Glomerular visceral epithelial cell (primary cell): ENCODE measurements at regions not wholly inside any gene's neighbourhood (a gene's known extent, or its start where the extent isn't known, plus 50 kb on each side); places are given as distances from the start of the nearest gene placed in this dataset.

Experiments
- DNase-seq: peaks from one replicate; pipeline ENCODE4 v3.0.0-alpha.2; 2016; ENCODE audit errors: extremely low spot score

DNA sequence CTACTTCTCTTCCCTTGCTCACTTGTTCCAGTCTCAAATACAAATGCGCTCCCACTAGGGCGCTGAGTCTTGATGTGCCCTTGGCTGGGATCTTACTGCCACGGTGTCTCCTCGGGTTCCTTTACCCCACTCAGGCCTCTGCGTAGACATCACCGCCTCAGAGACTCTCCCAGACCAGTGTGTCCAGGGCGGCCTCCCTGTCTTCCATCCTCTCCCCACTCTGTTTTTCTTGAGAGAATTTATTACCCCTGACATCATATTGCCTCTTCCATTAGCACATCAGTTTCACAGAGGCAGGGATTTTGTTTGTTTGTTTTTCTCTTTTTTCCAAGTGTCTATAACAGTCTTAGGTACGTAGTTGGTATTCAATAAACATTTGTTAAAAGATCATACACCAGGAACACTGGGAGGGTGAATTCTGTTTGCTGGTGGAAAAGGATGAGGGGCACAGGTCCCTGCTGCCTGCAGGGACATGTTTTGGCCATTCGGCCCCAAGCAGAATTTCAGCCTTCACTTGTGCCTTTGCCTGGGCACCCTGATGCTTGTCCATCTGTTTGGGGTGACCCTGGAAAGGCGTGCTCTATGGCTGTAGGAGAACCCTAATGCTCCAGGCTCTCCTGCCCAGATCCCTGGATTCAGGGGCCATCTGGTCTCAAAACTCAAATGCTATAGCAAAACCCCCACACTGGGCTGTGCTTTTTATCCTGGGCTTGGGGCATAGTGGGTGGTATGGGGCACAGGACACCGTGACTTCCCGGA lies 55.0 kb downstream of the RPL37A start:
- no peak for DNase-seq

DNA sequence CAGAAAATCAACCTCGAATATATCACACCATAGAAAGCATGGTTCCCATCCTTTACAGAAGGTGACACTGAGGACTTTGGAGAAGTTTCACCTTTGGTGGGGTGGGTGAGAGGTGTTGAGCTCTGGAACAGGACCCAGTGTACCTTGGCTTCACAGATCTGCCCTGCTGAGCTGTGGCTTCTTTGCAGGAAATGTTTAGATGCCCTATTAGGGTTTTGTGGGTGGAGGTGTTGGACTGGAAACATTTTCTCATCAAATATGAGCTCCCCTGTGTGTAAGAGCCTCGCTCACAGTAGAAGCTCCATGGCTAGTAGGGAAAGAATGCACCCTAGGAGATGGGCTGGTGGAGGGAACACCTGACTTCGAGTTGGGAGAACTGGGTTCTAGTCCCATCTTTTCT lies 55.6 kb downstream of the RPL37A start:
- no peak for DNase-seq

DNA sequence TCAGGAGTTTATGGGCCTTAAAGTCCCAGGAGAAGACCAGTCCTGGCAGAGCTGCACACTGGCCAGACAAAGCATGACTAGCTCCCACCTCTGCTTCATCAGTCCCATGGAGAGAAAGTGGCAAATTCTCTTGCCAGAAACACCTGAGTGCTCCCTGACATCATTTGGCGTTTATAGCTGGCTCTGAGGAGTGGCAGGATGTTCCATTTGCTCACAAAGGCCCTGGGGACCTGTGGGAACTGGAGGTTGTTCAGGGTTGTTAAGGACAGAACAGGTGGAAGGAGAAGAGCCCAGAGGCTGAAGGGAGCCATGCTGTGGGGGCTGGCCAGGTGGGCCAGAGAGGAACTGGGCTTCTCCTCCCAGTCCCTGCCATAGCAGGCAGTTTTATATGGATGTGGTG lies 56.1 kb downstream of the RPL37A start:
- DNase-seq, result no peak

DNA sequence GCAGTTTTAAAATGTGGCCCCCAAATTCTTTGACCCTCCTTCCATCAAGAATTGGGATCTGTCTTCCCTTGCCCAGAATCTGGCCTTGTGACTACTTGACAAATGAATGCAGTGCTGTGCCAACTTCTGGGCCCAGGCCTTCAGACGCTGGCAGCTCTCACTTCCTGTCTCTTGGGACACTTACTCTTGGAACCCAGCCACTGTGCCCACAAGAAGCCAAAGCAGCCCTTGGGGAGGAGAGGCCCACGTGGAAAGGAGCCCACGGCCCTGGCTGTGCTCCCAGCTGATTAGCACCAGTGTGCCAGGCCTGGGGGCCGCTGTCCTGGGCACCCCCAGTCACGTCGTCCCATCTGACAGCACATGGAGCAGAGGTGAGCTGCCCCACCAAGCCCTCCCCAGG lies 56.6 kb downstream of the RPL37A start:
- peak; percentile 72 for DNase-seq

DNA sequence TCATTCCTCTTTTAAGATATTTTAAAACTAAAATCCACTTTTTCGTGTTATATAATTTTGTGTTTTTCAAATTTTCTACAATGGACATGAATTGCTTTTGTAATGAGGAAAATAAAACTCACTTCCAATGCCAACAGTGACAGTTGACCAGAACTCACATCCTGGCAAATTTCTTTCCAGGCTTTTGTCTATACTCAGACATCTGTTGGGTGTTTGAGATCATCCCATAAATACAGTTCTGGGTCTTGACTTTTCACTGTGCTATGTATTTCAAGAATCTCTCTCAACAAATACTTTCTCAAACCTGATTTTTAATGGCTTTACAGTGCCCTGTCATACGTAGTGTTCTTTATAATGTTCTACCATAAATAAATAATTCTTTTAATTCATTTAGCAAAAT lies 57.6 kb downstream of the RPL37A start:
- DNase-seq, result no peak

DNA sequence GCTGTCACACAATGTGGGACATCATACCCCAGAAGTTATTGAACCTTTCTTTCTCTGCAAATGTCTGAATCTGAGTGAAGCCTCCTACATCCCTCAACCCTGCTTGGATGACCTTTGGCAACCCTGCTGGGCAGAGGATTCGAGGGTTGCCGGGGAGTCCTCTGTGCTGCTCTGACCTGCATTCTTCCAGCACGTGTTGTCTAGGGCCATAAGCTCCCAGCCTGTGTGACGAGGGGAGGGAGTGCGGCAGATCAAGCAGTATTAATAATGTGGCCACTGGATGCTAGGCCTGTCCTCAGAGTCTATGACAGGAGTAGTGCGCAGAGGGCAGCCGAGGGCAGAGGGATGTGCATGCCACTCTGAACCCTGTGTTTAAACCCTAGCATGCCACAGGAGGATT lies 58.8 kb downstream of the RPL37A start:
- no peak for DNase-seq

DNA sequence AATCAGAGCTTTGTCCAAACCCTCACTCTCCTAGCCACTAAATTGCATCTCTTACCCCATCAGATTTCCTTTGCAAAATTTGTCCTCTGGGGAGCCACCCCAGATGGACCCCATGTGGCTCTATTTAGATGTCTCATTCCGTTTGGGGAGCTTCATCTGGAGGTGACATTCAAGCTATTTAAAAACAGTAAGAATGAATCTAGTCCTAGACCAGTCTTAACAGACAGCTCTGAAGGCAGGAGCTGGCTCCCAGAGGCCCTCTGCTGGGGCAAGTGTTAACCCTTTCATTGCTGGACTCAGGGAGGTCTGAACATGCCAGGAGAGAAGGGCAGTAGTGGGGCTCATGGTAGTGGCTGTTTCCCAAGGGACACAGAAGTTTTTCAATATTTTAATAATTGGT lies 59.2 kb downstream of the RPL37A start:
- DNase-seq, result no peak

DNA sequence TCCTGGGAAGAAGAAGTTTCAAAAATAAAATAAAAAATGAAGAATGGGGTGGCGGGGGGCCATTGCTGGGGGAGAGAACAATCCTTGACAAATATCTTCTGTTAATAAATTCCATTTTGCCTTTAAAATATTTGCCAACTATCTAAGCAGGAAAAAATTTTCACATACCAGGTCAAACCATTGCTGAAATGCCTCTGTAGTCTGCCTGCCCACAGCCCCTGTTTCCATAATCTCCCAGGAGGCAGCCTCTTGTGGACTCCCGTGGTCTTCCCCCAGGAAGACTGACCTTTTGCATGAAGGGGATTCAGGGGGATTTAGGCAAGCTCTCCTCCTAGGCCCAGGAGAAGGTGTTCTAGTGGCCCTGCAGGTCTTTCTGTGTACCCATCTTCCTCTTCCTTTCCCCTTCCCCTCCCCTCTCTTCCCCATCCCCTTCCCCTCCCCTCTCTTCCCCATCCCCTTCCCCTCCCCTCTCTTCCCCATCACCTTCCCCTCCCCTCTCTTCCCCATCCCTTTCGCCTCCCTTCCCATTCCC lies 61.0 kb downstream of the RPL37A start:
- no peak for DNase-seq

DNA sequence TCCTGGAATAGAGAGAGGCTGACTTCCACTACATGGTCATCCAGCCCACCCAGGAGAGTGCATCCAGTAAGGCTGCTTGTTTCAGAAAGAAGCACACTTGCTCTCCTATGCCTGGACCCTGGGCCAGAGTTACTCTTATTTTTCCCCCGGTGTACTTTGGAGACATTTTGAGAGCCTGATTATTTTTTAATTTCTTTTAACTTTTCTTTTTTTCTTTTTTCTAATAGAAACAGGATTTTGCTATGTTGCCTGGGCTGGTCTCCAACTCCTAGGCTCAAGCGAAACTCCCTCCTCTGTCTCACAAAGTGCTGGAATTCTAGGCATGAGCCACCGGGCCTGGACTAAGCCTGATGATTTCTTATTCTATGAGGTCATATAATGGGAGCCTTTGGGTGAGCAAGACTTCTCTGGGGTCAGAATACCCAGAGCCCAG lies 62.2 kb downstream of the RPL37A start:
- DNase-seq, result no peak

DNA sequence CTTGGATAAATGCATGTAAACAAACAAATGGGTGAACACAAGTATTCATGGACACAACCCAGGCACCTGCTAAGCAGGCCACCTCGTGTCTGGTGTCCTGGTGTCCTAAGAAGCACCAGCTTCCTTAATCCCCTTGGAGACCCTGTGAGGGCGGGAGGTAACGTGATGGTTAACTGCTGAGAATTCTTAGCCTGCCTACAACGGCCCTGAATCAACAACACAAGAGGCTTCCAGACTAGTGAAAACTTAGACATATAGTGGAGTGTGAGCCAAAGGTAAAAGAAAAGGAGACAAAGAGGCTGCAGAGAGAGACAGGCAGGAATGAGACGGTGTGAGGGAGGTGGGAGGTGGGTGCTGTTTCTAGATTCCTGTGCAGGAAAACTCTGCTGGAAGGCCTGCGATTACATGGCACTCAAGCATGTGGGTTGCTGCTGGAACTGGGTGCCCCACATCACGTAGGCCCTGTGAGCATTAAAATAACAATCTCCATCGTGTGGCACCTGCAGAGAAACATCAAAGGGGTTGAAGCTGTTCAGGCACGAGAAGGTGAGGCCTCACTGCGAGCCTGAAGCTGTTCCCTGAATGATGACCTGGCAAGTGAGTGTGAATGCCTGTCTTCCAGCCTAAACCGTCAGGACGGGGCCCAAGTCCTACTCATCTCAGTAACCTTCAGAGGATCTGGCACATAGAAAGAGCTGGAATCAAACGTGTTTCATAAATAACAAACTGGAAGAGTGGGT lies 64.2 kb downstream of the RPL37A start:
- DNase-seq, result no peak

DNA sequence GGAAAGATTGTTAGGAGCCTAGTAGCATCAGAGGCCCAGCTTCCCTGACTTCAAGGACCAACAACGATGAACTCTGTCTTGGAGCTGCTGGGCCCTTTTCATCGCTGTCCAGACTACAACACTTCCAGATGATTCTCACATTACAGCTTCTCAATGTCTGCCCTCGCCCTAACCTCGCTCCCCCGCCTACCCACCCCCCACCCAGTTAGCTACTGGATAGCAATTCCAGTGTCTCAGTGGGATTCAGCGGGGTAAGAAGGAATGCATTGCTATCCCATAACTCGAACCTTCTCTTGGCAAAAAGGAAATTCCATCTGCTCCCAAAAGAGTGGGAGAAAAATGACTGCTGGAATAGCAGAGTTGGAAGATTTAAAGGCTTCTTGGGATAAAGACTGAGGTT lies 65.0 kb downstream of the RPL37A start:
- DNase-seq, result no peak

DNA sequence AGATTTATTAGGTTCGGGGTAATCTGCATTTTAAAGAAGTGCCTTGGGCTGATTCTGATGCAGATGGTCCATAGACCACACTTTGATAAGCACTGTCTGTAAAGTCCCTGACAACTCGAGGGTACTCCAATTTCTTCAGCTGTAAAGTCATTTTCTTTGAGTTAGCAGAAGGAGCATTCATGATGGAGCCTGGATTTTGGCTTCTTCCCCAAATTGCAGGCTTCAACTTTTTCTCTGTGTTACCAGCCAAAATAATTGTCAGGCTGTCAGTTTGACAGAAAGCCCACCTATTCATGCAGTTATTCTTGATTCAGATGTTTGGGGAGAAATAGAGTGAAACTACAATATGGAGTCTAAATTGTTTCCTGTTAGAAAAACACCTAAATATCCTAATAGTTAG lies 66.0 kb downstream of the RPL37A start:
- DNase-seq, result no peak

DNA sequence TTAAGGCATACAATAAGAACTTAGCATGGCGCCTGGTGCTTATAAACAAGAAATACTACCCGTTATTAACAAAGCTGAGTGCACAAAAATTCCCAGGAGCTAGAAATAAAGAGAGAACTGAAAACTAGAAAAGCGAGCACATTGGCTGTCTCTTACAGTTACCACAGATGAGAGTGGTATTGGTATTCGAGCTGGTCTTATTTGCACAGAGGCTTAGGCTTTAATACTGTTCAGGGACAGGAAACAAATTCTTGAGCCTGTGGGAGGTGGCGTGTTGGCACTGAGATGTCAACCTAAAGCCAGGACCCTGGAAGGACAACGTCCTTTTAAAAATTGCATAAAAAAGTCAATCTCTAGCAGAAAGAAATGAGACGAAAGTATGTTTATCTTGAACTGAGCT lies 67.3 kb upstream of the IGFBP2 start:
- DNase-seq, result no peak

DNA sequence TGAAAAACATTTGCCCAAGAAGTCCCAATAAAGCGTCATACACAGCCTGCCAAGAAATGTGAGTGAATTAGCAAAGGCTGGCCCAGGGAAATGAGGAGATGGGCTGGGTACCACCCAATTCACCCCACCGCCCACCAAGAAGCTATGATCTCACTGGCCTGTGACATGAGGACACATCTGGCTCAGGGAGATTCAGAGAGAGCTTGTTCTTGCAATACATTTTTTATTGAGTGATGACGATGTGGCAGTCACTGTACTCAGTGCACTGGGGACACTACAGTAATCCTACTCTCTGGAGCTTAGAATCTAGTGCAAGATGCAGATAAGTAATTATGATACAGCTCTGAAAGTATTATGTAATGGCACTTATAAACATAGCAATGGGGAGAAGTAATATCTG lies 64.6 kb upstream of the IGFBP2 start:
- DNase-seq, result no peak

DNA sequence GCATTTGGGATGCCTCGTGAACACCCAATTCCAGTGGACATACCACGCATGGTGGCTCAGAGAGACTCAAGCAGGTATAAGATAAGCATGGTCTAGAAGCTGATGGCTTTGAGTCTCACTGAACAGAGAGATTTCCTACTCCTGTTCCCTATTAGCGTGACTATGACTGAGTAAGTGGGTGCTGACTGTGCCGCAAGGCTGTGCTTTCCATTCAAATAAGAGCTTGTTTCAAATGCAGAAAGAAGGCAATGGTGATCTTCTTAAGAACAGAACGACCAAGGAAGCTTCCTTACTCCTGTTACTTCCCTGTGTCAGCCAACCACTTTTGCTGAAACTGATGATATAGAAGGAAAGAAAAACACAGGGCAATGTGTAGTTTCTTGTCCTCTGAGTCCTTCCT lies 63.5 kb upstream of the IGFBP2 start:
- DNase-seq, result no peak

DNA sequence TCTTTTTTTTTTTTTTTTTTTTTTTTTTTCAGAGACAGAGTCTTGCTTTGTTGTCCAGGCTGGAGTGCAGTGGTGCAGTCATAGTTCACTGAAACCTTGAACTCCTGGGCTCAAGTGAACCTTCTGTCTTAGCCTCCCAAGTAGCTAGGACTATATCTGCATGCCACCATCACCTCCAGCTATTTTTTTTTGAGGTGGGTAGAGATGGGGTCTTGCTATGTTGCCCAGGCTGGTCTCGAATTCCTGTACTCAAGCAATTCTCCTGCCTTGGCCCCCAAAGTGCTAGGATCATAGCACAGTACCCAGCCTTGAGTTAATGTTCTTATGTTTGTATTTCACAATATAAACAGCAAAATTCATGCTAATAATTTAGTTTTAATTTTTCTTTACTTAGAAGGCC lies 62.9 kb upstream of the IGFBP2 start:
- DNase-seq, result no peak

DNA sequence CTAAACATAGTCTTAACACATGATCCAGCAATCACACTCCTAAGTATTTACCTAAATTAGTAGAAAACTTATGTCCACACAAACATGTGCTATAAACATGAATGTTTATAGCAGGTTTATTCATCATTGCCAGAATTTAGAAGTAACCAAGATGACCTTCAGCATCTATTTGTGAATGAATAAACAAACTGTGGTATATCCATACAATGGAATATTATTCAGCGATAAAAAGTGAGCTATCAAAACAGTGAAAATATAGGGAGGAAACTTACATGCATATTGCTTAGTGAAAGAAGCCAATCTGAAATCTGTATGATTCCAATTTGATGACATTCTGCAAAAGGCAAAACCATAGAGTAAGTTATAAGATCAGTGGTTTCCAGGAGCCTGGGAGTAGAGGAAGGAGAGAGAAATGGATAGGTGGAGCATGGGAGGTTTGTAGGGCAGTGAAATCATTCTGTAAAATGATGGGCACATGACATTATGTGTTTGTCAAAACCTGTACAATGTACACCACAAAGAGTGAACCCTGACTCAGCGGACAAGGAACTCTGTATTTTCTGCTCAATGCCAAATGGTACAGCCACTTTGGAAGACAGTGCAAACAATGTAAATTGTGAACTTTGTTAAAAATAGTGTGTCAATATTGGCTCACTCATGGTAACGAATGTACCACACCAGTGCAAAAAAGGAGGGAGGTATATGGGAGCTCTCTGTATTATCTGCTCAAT lies 61.9 kb upstream of the IGFBP2 start:
- DNase-seq, result no peak

DNA sequence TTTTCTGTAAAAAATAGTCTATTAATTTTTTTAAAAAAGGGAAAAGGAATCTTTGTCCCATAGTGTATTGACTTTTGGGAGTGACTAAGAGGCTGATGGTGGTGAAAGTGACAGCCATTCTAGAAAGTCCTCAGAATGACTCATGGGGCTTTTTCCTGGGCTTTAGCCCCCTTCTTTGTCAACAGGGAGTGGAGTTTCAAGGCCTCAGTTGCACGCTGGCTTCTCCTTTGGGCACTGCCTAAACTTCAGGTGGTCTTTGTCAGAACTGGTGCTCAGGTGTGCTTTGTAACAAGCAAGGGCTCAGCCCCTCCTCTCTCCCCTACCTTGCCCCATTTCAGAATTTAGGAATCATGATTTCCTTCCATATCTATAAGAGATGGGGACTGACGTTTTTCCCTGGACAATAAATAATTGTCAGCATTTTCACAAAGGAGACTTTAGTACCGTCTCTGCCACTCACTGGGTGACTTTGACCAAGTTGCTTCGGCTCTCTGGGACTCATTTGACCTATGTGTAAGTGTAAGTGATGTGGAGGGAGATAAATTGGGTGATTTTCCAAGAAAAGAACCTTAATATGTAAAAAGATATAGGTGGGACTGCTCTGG lies 61.2 kb upstream of the IGFBP2 start:
- no peak for DNase-seq

DNA sequence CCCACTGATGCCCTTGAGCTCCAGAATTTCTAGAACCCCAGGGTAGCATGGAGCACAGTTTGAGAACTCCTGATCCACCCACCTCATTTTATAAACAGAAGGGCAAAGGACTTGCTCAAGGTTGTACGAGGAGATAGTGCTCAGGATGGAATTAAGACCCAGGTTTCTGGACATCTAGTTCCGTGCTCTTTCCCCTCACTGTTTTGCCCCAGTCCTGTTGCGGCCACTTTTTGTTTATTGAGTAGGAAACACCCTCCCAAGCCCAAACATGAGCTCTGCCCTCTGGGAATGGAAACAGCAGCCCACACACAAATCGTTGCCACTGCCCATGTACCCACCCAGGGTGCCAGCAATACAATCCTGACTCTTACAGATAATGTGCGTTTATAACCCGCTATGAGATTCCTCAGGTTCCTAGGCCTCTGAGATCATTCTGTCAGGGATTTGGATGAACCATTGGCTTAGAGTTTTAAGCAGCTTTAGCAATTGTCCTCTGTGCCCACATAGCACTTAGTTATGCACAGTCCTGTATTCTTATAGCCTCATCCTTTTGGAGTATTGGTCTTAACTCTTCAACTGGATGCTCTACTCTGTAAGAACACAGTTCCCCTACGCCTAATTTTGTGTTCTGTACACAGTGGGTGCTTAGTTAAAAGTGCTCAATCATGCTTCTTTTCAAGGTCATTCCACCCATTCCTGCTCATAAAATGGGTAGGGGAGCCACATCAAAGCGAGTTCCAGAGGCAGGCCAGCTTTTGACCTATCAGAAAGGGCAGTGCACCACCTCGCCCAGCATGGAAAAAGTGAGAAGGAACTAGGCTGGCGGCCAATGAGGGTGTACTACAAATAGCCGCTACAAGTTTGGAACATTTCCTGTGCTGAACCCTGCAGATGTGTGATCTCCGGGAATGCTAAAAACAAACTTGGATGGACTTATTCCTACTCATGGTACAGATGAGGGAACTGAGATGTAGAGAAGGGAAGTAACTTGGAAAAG lies 60.3 kb upstream of the IGFBP2 start:
- DNase-seq, result no peak

DNA sequence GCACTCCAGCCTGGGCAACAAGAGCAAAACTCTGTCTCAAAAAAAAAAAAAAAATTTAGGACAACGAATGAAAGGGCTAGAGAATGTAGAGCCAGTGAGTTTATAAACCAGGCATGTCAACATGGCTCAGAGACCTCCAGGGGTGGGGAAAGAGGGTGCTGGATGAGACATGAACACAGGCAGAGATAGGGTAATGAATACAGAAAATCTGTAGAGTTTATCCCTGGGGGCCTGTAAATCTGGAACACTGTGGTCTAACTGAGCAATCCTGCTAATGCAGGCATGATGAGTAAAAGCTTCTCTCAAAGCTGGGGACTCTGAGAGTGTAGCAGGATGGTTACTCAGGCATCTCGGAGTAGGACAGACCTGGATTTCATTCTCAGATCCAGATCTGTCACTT lies 59.2 kb upstream of the IGFBP2 start:
- DNase-seq, result no peak

DNA sequence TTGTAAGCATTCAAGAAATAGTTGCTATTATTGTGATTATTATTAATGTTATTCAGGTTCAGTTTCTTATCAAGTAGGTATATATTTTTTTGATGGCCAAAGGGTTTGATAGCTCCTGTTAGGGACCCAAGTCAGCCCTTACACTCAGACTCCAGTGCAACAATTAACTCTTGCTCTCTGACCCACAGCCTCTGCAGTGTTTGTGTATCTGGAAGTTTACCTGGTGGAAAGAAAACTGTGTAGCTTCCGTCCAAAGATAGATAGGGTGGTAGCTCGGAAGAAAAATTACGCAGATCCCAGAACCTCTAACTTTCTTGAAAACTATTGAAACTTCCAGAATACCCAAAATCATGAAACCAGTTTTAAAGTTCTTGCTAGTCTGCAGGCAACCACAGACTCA lies 58.6 kb upstream of the IGFBP2 start:
- DNase-seq, result no peak
